ENCODE measurements at regions not wholly inside any gene's neighbourhood (a gene's known extent, or its start where the extent isn't known, plus 50 kb on each side); places are given as distances from the start of the nearest gene placed in this dataset.
A peak's percentile ranks its signal among the peaks of the same experiment; 100 is the strongest.

- no peak overlapping the region for H2AFZ ChIP-seq
- peak overlapping the region; percentile 70 for H3K27ac ChIP-seq
- no peak for DNase-seq (ENCODE audit: low spot score)
- no peak overlapping the region for H3K4me2 ChIP-seq
- H3K9me3 ChIP-seq (ENCODE audit: low read depth): no peaks in the 10 kb centered on the region
- no peak overlapping the region for H3K4me3 ChIP-seq
- WGBS (ENCODE audit: low lambda C conversion rate, missing lambda C conversion rate): 76% methylated on average over 1 of the region's 1 CpG
- no peak for TF ChIP-seq EZH2phosphoT487 (IDR thresholded peaks at IDR 0.05; ENCODE audit: low read depth, severe bottlenecking, unreplicated experiment)
- no peak for TF ChIP-seq CTCF (IDR thresholded peaks at IDR 0.05; ENCODE audit: poor library complexity)
- H3K79me2 ChIP-seq: no peaks in the 10 kb centered on the region
- peaks cover 25% of the 10 kb centered on the region for H3K4me1 ChIP-seq (ENCODE audit: insufficient read depth)
- no peaks in the 10 kb centered on the region for H4K20me1 ChIP-seq (ENCODE audit: insufficient read depth, poor library complexity, severe bottlenecking)
- no peaks in the 10 kb centered on the region for H3K9me2 ChIP-seq (replicated peaks; ENCODE audit: insufficient read depth)
- no peaks in the 10 kb centered on the region for H3K27me3 ChIP-seq
- H3K36me3 ChIP-seq (replicated peaks; ENCODE audit: insufficient read depth, low read depth): no peaks in the 10 kb centered on the region
Measured at GRCh38 chr9:107896544-107896943, 407.0 kb upstream of the KLF4 start.

- TF ChIP-seq EZH2phosphoT487 (IDR thresholded peaks at IDR 0.05; ENCODE audit: low read depth, severe bottlenecking, unreplicated experiment): peak; percentile 83
- TF ChIP-seq EZH2 (IDR thresholded peaks at IDR 0.05; ENCODE audit: borderline replicate concordance): no peak
- TF ChIP-seq CTCF (IDR thresholded peaks at IDR 0.05; ENCODE audit: poor library complexity): no peak
- no peaks in the 10 kb centered on the region for H3K27me3 ChIP-seq
- H3K4me2 ChIP-seq: peak overlapping the region; percentile 8
- H2AFZ ChIP-seq: no peak overlapping the region
- no peaks in the 10 kb centered on the region for H3K9me3 ChIP-seq (ENCODE audit: low read depth)
- H3K27ac ChIP-seq: peak overlapping the region; percentile 70
- no peaks in the 10 kb centered on the region for H3K9me2 ChIP-seq (replicated peaks; ENCODE audit: insufficient read depth)
- 52% methylated on average over 8 of the region's 8 CpGs for WGBS (ENCODE audit: low lambda C conversion rate, missing lambda C conversion rate)
- peak; percentile 62 for DNase-seq (ENCODE audit: low spot score)
- H4K20me1 ChIP-seq (ENCODE audit: insufficient read depth, poor library complexity, severe bottlenecking): no peaks in the 10 kb centered on the region
- H3K79me2 ChIP-seq: no peaks in the 10 kb centered on the region
- H3K4me1 ChIP-seq (ENCODE audit: insufficient read depth): peaks cover 25% of the 10 kb centered on the region
- no peaks in the 10 kb centered on the region for H3K36me3 ChIP-seq (replicated peaks; ENCODE audit: insufficient read depth, low read depth)
- no peak overlapping the region for H3K4me3 ChIP-seq
Measured at GRCh38 chr9:107895501-107896001, 406.0 kb upstream of the KLF4 start.

- Histone ChIP-seq H3K4me3 (no peak overlapping the region), H3K36me3 (replicated peaks; ENCODE audit: insufficient read depth, low read depth) (no peaks in the 10 kb centered on the region), H2AFZ (no peak overlapping the region), H4K20me1 (ENCODE audit: insufficient read depth, poor library complexity, severe bottlenecking) (no peaks in the 10 kb centered on the region), H3K79me2 (no peaks in the 10 kb centered on the region), H3K9me2 (replicated peaks; ENCODE audit: insufficient read depth) (no peaks in the 10 kb centered on the region), H3K27me3 (no peaks in the 10 kb centered on the region), H3K4me2 (peak overlapping the region; percentile 8), H3K27ac (peak overlapping the region; percentile 52), H3K4me1 (ENCODE audit: insufficient read depth) (peaks cover 25% of the 10 kb centered on the region), H3K9me3 (ENCODE audit: low read depth) (no peaks in the 10 kb centered on the region)
- TF ChIP-seq EZH2 (IDR thresholded peaks at IDR 0.05; ENCODE audit: borderline replicate concordance): no peak
- TF ChIP-seq EZH2phosphoT487 (IDR thresholded peaks at IDR 0.05; ENCODE audit: low read depth, severe bottlenecking, unreplicated experiment): no peak
- no peak for TF ChIP-seq CTCF (IDR thresholded peaks at IDR 0.05; ENCODE audit: poor library complexity)
- WGBS (ENCODE audit: low lambda C conversion rate, missing lambda C conversion rate): 39% methylated on average over 11 of the region's 11 CpGs
- peak; percentile 76 for DNase-seq (ENCODE audit: low spot score)
Measured at GRCh38 chr9:107894572-107895261, 405.1 kb upstream of the KLF4 start.
